SK-N-SH treated with all-trans-retinoic acid at 6 μM for 48 hours (cell line): ENCODE measurements at regions not wholly inside any gene's neighbourhood (a gene's known extent, or its start where the extent isn't known, plus 50 kb on each side); places are given as distances from the start of the nearest gene placed in this dataset.
"Not testable (repeated sequence)": the region's sequence is repeated elsewhere in the genome, so short reads cannot be mapped to it uniquely, and the experiment has no call there.

Experiments
- ATAC-seq: fragments of 200-7000 bp; cut with Tn5 transposase; 3 replicates; pipeline ENCODE4 v1.9.1; 2020; ENCODE audit warnings: mild to moderate bottlenecking, moderate library complexity
- ARNTL ChIP-seq: fragments of 450-650 bp; formaldehyde crosslinking; IDR thresholded peaks from 2 replicates; pipeline ENCODE4 v1.5.0; 2020; ENCODE audit warnings: low read depth, mild to moderate bottlenecking, moderate library complexity, borderline replicate concordance
- BACH2 ChIP-seq: fragments of 250-450 bp; sonication (Bioruptor Pico); IDR thresholded peaks from 2 replicates; pipeline ENCODE4 v1.9.0; 2021; ENCODE audit warnings: mild to moderate bottlenecking, borderline replicate concordance
- CREB5 ChIP-seq: fragments of 250-450 bp; sonication (Bioruptor Pico); IDR thresholded peaks from 2 replicates; pipeline ENCODE4 v1.5.1; 2020; ENCODE audit warnings: low read depth, mild to moderate bottlenecking, moderate library complexity
- CSDC2 ChIP-seq: fragments of 250-450 bp; sonication (Bioruptor Pico); IDR thresholded peaks from 2 replicates; pipeline ENCODE4 v1.5.0; 2020; ENCODE audit warnings: mild to moderate bottlenecking, moderate library complexity
- CSRNP3 ChIP-seq: fragments of 250-450 bp; sonication (Bioruptor Pico); IDR thresholded peaks from 2 replicates; pipeline ENCODE4 v1.5.1; 2021; ENCODE audit warnings: mild to moderate bottlenecking, moderate library complexity
- ESRRG ChIP-seq: fragments of 250-450 bp; sonication (Bioruptor Pico); IDR thresholded peaks from 2 replicates; pipeline ENCODE4 v1.6.1; 2021; ENCODE audit warnings: mild to moderate bottlenecking
- GLIS3 ChIP-seq: fragments of 250-450 bp; sonication (Bioruptor Pico); IDR thresholded peaks from 2 replicates; pipeline ENCODE4 v1.5.0; 2020; ENCODE audit warnings: mild to moderate bottlenecking, moderate library complexity
- ISL1 ChIP-seq: fragments of 250-450 bp; sonication (Bioruptor Pico); IDR thresholded peaks from 2 replicates; pipeline ENCODE4 v2.1.2; 2022; ENCODE audit warnings: mild to moderate bottlenecking, moderate library complexity
- OSR1 ChIP-seq: fragments of 250-450 bp; sonication (Bioruptor Pico); IDR thresholded peaks from 2 replicates; pipeline ENCODE4 v1.8.0; 2022; ENCODE audit warnings: moderate library complexity, mild to moderate bottlenecking, inconsistent platforms
- PPARA ChIP-seq: fragments of 250-450 bp; sonication (Bioruptor Pico); IDR thresholded peaks from 2 replicates; pipeline ENCODE4 v1.5.0; 2020; ENCODE audit warnings: mild to moderate bottlenecking, borderline replicate concordance
- RARB ChIP-seq: fragments of 250-450 bp; sonication (Bioruptor Pico); IDR thresholded peaks from 2 replicates; pipeline ENCODE4 v1.8.0; 2021; ENCODE audit warnings: mild to moderate bottlenecking, moderate library complexity
- SNAI2 ChIP-seq: fragments of 250-450 bp; sonication (Bioruptor Pico); IDR thresholded peaks from 2 replicates; pipeline ENCODE4 v1.5.0; 2020; ENCODE audit warnings: mild to moderate bottlenecking, moderate library complexity
- TOX ChIP-seq: fragments of 250-450 bp; sonication (Bioruptor Pico); IDR thresholded peaks from 2 replicates; pipeline ENCODE4 v1.8.0; 2021; ENCODE audit warnings: mild to moderate bottlenecking, moderate library complexity, borderline replicate concordance
- TSHZ2 ChIP-seq: fragments of 250-450 bp; sonication (Bioruptor Pico); IDR thresholded peaks from 2 replicates; pipeline ENCODE4 v1.5.0; 2020; ENCODE audit warnings: mild to moderate bottlenecking, moderate library complexity
- ZC3H10 ChIP-seq: fragments of 250-450 bp; sonication (Bioruptor Pico); IDR thresholded peaks from 2 replicates; pipeline ENCODE4 v1.5.1; 2021; ENCODE audit warnings: mild to moderate bottlenecking, moderate library complexity
- ZFP3 ChIP-seq: fragments of 250-450 bp; sonication (Bioruptor Pico); IDR thresholded peaks from 2 replicates; pipeline ENCODE4 v1.5.0; 2020; ENCODE audit warnings: mild to moderate bottlenecking, moderate library complexity
- ZFP30 ChIP-seq: fragments of 450-650 bp; formaldehyde crosslinking; IDR thresholded peaks from 2 replicates; pipeline ENCODE4 v1.5.0; 2022; ENCODE audit warnings: mild to moderate bottlenecking, moderate library complexity
- ZNF565 ChIP-seq: fragments of 450-650 bp; formaldehyde crosslinking; conservative IDR thresholded peaks from 2 replicates; pipeline ENCODE4 v1.5.0; 2020; ENCODE audit warnings: low read depth, mild to moderate bottlenecking, moderate library complexity
- ZNF8 ChIP-seq: fragments of 450-650 bp; formaldehyde crosslinking; IDR thresholded peaks from 2 replicates; pipeline ENCODE4 v1.5.0; 2020; ENCODE audit warnings: mild to moderate bottlenecking, moderate library complexity

- ATAC-seq = no peak
- TF ChIP-seq ZNF8 (no peak), ESRRG (CRISPR knock-in tag) (no peak)
Measured at GRCh38 chr12:58670623-58671022, 249.7 kb downstream of the LRIG3 start.

GRCh38 chr12:58671196-58671595 lies 249.1 kb downstream of the LRIG3 start:
- TF ChIP-seq GLIS3 (no peak), ZC3H10 (CRISPR knock-in tag) (no peak), ZNF565 (CRISPR knock-in tag) (no peak), OSR1 (no peak), RARB (CRISPR knock-in tag) (no peak), ZNF8 (no peak), TSHZ2 (CRISPR knock-in tag) (no peak), PPARA (CRISPR knock-in tag) (no peak), CREB5 (CRISPR knock-in tag) (no peak), ARNTL (CRISPR knock-in tag) (no peak), ZFP3 (CRISPR knock-in tag) (no peak), BACH2 (CRISPR knock-in tag) (no peak), ZFP30 (CRISPR knock-in tag) (no peak), CSRNP3 (CRISPR knock-in tag) (no peak), SNAI2 (CRISPR knock-in tag) (no peak)
- no peak for ATAC-seq

- ATAC-seq = no peak
- TF ChIP-seq RARB (CRISPR knock-in tag) (no peak), TSHZ2 (CRISPR knock-in tag) (no peak), ZC3H10 (CRISPR knock-in tag) (no peak), TOX (CRISPR knock-in tag) (no peak), ZNF565 (CRISPR knock-in tag) (no peak), ZFP30 (CRISPR knock-in tag) (no peak), GLIS3 (no peak), ZFP3 (CRISPR knock-in tag) (no peak), CSDC2 (no peak), ESRRG (CRISPR knock-in tag) (no peak)
- TF ChIP-seq, all 23 proteins: peak for 0
Measured at GRCh38 chr12:58673021-58673420, 247.3 kb downstream of the LRIG3 start.

GRCh38 chr12:58677833-58678232 lies 242.5 kb downstream of the LRIG3 start:
- not testable (repeated sequence) for ATAC-seq

- TF ChIP-seq ZNF565 (CRISPR knock-in tag) = no peak
- TF ChIP-seq ESRRG (CRISPR knock-in tag) = no peak
- TF ChIP-seq ZFP30 (CRISPR knock-in tag) = no peak
- TF ChIP-seq ARNTL (CRISPR knock-in tag) = no peak
- TF ChIP-seq RARB (CRISPR knock-in tag) = no peak
- TF ChIP-seq ISL1 (CRISPR knock-in tag) = no peak
- ATAC-seq = no peak
Measured at GRCh38 chr12:58678753-58679152, 241.6 kb downstream of the LRIG3 start.
